ENCODE measurements at regions not wholly inside any gene's neighbourhood (a gene's known extent, or its start where the extent isn't known, plus 50 kb on each side); places are given as distances from the start of the nearest gene placed in this dataset.

GRCh38 chr11:122365610-122366360 lies 249.8 kb upstream of the BLID start:
- TF ChIP-seq SREBF2 (IDR thresholded peaks at IDR 0.05) (no peak), CTCF (IDR thresholded peaks at IDR 0.05) (no peak)

Measured in A549 (cell line).